Suppressor macrophage treated with lipopolysaccharide for 4 hours (primary cell): ENCODE measurements at regions not wholly inside any gene's neighbourhood (a gene's known extent, or its start where the extent isn't known, plus 50 kb on each side); places are given as distances from the start of the nearest gene placed in this dataset.
"Not testable (repeated sequence)": the region's sequence is repeated elsewhere in the genome, so short reads cannot be mapped to it uniquely, and the experiment has no call there.

ENCODE experiments used
- DNase-seq: peaks from one replicate; pipeline ENCODE4 v3.0.0-alpha.2; 2020

DNA sequence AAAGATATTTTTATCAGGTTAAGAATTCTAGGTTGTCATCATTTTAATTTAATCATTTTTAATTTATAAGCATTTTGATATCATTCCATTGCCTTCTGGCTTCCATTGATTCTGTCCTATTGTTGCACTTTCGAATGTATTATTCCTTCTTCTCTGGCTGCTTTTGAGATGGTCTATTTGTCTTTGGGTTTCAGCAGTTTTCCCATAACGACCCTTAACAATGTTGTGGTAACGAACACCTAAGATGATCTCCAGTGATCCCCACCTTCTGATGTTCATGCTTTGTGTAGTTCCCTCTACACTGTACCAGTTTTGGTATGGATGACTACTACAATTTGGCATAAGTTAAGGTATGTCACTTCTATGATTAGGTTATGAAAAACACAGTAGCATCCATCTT lies 59.9 kb downstream of the MINAR1 start:
- no peak for DNase-seq

GRCh38 chr15:79494384-79494909 lies 62.3 kb downstream of the MINAR1 start:
- DNase-seq, result no peak

- no peak for DNase-seq
Observed at GRCh38 chr15:79494963-79495755, 63.0 kb downstream of the MINAR1 start.

GRCh38 chr15:79495775-79496174 lies 63.6 kb downstream of the MINAR1 start:
- no peak for DNase-seq

GRCh38 chr15:79496838-79497237 lies 64.7 kb downstream of the MINAR1 start:
- DNase-seq, result no peak

GRCh38 chr15:79501086-79501485 lies 69.0 kb downstream of the MINAR1 start:
- DNase-seq, result no peak

DNA sequence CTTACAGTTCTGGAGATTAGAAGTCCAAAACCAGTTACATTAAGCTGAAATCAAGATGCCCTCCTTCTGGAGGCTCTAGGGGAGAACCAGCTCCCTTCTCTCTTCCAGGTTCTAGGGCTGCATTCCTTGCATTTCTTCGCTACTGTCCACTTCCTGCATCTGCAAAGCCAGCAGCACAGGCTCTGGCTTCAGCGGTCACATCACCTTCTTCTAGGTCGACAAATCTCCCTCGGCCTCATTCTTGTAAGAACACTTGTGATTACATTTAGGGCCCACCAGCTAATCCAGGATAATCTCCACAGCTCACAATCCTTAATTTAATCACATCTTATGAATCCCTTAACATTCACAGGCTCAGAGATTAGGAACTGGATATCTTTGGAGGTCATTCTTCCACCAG lies 73.8 kb downstream of the MINAR1 start:
- DNase-seq, result no peak

- not testable (repeated sequence) for DNase-seq
Observed at GRCh38 chr15:79512844-79513243, 80.7 kb downstream of the MINAR1 start.

DNA sequence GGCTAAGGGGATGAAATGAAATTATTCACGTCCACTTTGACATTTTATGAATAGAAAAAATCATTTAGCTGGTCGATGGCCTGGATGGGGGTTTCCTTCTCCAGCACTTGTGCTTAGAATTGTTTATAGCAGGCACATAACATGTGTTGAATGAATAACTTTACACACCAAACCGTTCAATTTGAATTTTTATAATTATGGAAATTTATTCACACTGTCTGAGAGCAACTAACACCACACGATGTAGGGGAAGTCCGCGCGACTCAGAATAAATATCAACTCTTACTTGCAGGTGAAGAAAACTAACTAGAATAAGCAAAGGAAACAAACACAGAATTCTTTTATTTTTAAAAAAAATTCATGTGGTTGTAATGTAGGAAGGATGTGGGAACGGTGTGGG lies 81.3 kb downstream of the MINAR1 start:
- no peak for DNase-seq

DNA sequence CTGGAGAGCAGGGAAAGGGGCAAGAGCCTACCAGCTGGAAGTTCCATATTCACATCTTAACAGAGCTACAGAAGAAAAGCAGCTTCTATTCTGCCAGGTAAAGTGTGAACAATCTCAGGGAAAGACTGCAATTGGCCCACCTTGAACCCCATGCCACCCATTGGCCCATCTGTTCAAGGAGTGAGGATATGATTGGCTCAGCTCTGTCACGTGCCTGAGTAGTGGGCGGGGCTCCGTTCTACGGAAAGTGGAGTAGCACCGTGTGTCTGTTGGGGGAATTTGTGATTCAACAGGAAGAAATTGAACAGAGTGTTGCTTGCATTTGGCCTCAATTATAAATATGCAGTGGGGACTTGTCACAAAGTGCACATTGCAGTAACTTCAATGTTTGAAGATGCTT lies 81.8 kb downstream of the MINAR1 start:
- no peak for DNase-seq

- no peak for DNase-seq
Observed at GRCh38 chr15:79515300-79516027, 83.3 kb downstream of the MINAR1 start.

GRCh38 chr15:79516155-79516554 lies 84.0 kb downstream of the MINAR1 start:
- DNase-seq, result no peak

DNA sequence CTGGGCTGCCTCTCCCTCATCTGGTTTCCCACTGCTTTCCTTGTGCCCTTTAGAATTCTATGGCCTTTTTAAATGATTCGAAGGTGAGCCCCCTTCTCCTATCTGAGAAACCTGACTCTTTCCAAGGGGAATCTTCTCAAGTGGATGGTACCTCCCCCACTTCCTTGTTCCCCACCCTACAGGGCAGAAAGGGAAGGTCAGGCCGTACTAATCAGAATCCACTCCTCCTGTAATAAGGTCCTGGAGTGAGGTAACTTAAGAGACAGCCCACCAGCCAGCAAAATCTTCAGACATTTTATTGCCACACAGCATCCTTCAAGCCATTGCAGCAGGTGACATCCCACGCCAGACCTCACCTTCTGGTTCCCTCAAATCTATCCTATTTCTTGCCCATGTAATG lies 84.5 kb downstream of the MINAR1 start:
- DNase-seq, result no peak

- DNase-seq, result no peak
Observed at GRCh38 chr15:79519628-79520027, 87.5 kb downstream of the MINAR1 start.

- no peak for DNase-seq
Observed at GRCh38 chr15:79520654-79521053, 88.5 kb downstream of the MINAR1 start.

DNA sequence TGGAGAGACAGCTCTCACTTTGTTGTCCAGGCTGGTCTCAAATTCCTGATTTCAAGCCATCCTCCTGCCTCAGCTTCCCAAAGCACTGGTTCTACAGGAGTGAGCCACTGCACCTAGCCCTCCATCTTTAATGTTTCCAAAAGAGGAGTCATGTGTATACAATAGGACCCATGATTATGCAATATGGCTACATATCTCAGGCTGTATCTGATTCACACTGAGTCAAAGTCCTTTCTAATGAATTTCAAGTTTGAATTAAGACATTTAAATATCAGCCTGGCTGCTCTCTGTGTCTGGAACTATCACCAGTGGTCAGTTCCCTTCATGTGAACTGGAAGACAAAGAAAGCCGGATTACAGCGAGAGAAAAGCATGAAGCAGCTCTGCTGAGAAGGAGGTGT lies 90.5 kb downstream of the MINAR1 start:
- no peak for DNase-seq

- DNase-seq, result no peak
Observed at GRCh38 chr15:79523266-79523665, 91.1 kb downstream of the MINAR1 start.

- DNase-seq, result no peak
Observed at GRCh38 chr15:79524531-79524930, 92.4 kb downstream of the MINAR1 start.

DNA sequence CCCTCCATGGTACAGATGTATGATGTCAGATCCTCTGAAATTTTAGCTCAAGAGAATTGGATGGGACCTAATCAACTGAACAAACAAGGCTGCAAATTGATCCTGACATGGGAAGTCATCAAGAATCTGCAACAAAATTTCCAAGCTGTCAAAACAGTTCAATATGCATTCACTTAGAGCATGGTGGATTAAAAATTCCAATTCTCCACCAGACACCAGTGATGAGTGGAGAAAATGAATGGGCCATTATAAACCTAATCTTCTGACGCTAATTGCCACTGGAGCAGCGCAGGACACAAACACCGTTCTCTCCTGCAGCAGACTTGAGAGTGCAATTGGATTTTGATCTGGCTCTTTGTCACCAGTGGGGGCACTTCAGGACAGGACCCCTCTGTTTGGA lies 94.2 kb downstream of the MINAR1 start:
- DNase-seq, result no peak

DNA sequence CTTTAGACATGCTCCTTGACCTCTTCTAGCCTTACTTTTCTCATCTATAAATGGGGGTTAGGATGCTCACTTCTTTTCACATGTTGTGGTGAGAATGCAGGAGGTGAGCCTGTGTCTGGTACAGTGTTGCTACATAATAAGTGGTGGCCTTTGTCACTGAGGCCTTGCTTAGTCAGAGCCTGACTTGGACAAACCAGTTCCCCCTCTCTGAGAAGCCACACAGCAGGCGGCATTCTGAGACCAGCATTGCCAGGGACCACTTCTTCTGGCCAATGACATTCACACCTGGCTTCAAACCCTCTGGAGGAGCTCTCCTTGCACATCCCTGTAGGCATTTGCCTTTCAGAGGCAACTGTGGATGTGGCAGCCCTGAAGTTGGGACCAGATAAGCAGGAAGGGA lies 95.7 kb downstream of the MINAR1 start:
- DNase-seq, result no peak

DNA sequence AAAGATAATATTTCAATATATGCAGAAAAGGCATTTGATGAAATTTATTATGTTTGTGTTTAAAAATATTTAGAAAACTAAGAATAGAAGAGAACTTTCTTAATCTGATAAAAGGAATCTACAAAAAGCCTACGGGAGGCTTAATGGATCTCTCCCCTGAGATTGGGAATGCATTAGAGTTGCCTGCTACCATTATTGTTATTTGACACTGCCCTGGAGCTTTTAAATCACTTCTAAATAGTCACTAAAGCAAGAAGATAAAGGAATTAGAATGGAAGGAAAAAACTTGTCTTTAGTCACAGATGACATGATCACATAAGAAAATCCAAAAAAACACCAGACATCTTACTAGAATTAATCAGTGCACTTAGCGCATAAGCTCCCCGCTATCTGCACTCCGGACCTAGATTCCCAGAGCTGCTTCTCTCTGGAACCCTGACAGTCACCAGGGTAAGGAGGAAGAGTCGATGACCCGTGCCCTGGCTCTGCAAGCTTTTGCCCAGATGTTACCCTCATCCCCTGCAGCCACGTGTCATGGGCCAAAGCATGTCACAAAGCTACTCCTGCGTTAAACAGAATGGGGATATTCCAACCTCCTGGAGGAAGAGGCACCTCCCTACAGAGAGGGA lies 97.1 kb downstream of the MINAR1 start:
- no peak for DNase-seq

DNA sequence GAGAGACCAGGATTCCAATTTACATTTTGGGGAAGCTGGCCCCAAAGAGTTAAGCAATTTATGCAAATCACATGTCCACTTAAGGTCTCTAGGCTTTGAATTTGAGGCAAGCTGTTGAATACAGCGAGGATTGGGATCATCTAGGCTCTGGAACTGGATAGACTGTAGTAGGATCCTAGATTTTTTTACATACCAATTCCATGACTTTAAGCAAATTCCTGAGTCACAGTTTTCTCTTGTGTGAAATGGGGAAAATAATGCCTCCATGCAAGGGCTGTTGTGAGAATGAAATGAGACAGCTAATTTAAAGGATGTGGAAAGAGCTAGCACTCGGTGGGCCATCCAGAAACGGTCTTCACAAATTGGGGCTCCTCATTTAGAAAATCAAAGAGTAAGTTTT lies 103.4 kb downstream of the MINAR1 start:
- DNase-seq, result no peak

GRCh38 chr15:79538527-79538926 lies 106.4 kb downstream of the MINAR1 start:
- no peak for DNase-seq

GRCh38 chr15:79539401-79539800 lies 107.3 kb downstream of the MINAR1 start:
- DNase-seq, result no peak
